Activated CD4-positive, alpha-beta T cell treated with anti-CD3 and anti-CD28 coated beads for 36 hours (primary cell): ENCODE measurements at regions not wholly inside any gene's neighbourhood (a gene's known extent, or its start where the extent isn't known, plus 50 kb on each side); places are given as distances from the start of the nearest gene placed in this dataset.
"Not testable (repeated sequence)": the region's sequence is repeated elsewhere in the genome, so short reads cannot be mapped to it uniquely, and the experiment has no call there.

Experiments used
- ATAC-seq: fragments of 200-7000 bp; cut with Tn5 transposase; one replicate; pipeline ENCODE4 v1.10.0; 2021; ENCODE audit warnings: mild to moderate bottlenecking, moderate library complexity
- CTCF ChIA-PET: fragments of 350-600 bp; sonication (Branson Sonifier 250); formaldehyde crosslinking; loops from one replicate; lab custom pipeline; 2021; ENCODE audit warnings: antibody characterized with exemption; lab: Charles Lee
- POLR2A ChIA-PET: fragments of 350-600 bp; sonication (Branson Sonifier 250); formaldehyde crosslinking; loops from one replicate; lab custom pipeline; 2021; ENCODE audit warnings: antibody characterized with exemption, inconsistent platforms; lab: Charles Lee
- DNase-seq: peaks from one replicate; pipeline ENCODE4 v3.0.0-alpha.2; 2020
- H3K27ac Mint-ChIP-seq: one replicate; pipeline ENCODE4 v1.8.0; 2021; ENCODE audit warnings: mixed read lengths
- H3K27me3 Mint-ChIP-seq: one replicate; pipeline ENCODE4 v1.8.0; 2021; ENCODE audit warnings: mixed read lengths
- H3K36me3 Mint-ChIP-seq: one replicate; pipeline ENCODE4 v1.8.0; 2021; ENCODE audit warnings: low read depth, mixed read lengths
- H3K4me1 Mint-ChIP-seq: one replicate; pipeline ENCODE4 v1.8.0; 2021; ENCODE audit warnings: mixed read lengths
- H3K4me3 Mint-ChIP-seq: one replicate; pipeline ENCODE4 v1.8.0; 2021; ENCODE audit warnings: mild to moderate bottlenecking, moderate library complexity, mixed read lengths
- H3K9me3 Mint-ChIP-seq: one replicate; pipeline ENCODE4 v1.8.0; 2021; ENCODE audit warnings: low read depth, mixed read lengths
- intact Hi-C, 2 experiments: fragments of 100-400 bp; cut with DNase I in 1 of 2; cut with micrococcal nuclease in 1 of 2; formaldehyde crosslinking; loops; one replicate each; pipeline versions ENCODE4 v1.14.2 to v1.15.1; 2022 to 2024; cut with DNase I, micrococcal nuclease

DNA sequence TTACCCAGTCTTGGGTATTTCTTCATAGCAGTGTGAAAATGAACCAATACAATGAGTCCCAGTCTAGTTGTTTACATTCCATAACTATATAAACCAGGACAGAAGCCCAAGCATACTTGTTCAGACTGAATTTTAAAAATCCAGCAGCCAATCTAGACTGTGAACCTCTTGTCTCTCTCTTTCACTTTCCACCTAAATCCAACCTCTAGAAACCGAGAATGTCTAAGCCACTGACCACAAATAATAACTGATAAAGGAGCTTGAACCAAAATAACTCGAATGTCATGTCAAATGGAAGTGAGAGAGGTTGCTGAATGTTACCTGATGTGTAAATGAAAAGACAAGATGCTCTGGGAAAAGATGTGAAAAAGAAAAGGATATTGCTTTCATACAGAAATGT lies 544.7 kb downstream of the NLGN4X start:
- H3K36me3 Mint-ChIP-seq = no peaks in the 10 kb centered on the region
- H3K4me3 Mint-ChIP-seq = no peak overlapping the region
- intact Hi-C loops = no loop called here
- no peak for DNase-seq
- H3K27ac Mint-ChIP-seq = no peak overlapping the region
- H3K9me3 Mint-ChIP-seq = no peaks in the 10 kb centered on the region
- no peaks in the 10 kb centered on the region for H3K27me3 Mint-ChIP-seq
- H3K4me1 Mint-ChIP-seq = no peaks in the 10 kb centered on the region
- POLR2A ChIA-PET = no interaction called here
- CTCF ChIA-PET = no interaction called here
- no peak for ATAC-seq

GRCh38 chrX:5681159-5681558 lies 547.5 kb downstream of the NLGN4X start:
- Mint-ChIP-seq H3K27ac (no peak overlapping the region), H3K4me3 (no peak overlapping the region), H3K9me3 (no peaks in the 10 kb centered on the region), H3K27me3 (no peaks in the 10 kb centered on the region), H3K36me3 (no peaks in the 10 kb centered on the region), H3K4me1 (no peaks in the 10 kb centered on the region)
- DNase-seq (no peak), ATAC-seq (no peak)
- POLR2A ChIA-PET = no interaction called here
- intact Hi-C loops = no loop called here
- CTCF ChIA-PET = no interaction called here

- DNase-seq (no peak), ATAC-seq (no peak)
- CTCF ChIA-PET = no interaction called here
- POLR2A ChIA-PET = no interaction called here
- no peaks in the 10 kb centered on the region for H3K27me3 Mint-ChIP-seq
- H3K27ac Mint-ChIP-seq = no peak overlapping the region
- no peaks in the 10 kb centered on the region for H3K4me1 Mint-ChIP-seq
- H3K4me3 Mint-ChIP-seq = no peak overlapping the region
- H3K36me3 Mint-ChIP-seq = no peaks in the 10 kb centered on the region
- intact Hi-C loops = no loop called here
- H3K9me3 Mint-ChIP-seq = no peaks in the 10 kb centered on the region
Measured at GRCh38 chrX:5674036-5674435, 554.6 kb downstream of the NLGN4X start.

- H3K27ac Mint-ChIP-seq = no peak overlapping the region
- H3K36me3 Mint-ChIP-seq = no peaks in the 10 kb centered on the region
- H3K9me3 Mint-ChIP-seq = no peaks in the 10 kb centered on the region
- DNase-seq = no peak
- no peaks in the 10 kb centered on the region for H3K27me3 Mint-ChIP-seq
- ChIA-PET POLR2A (no interaction called here), CTCF (no interaction called here)
- H3K4me3 Mint-ChIP-seq = no peak overlapping the region
- intact Hi-C loops = no loop called here
- ATAC-seq = no peak
- no peaks in the 10 kb centered on the region for H3K4me1 Mint-ChIP-seq
Measured at GRCh38 chrX:5672099-5672498, 556.6 kb downstream of the NLGN4X start.

DNA sequence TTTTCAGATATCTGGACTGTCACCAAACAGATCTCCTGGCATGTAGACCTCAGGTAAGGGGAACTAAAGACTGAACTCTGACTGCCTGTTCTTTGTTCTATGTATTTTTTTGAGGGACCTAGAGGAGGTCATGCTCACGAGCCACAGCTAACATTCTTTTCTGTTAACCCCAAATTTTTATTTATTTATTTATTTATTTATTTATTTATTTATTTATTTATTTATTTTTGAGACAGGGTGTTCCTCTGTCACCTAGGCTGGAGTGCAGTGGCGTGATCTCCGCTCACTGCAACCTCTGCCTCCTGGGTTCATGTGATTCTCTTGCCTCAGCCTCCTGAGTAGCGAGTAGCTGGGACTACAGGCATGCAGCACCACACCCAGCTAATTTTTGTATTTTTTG lies 562.0 kb downstream of the NLGN4X start:
- H3K27ac Mint-ChIP-seq, POLR2A ChIA-PET, ATAC-seq, intact Hi-C loops, CTCF ChIA-PET, H3K4me1 Mint-ChIP-seq, H3K36me3 Mint-ChIP-seq, H3K27me3 Mint-ChIP-seq, H3K4me3 Mint-ChIP-seq, DNase-seq, H3K9me3 Mint-ChIP-seq: not testable (repeated sequence)

DNA sequence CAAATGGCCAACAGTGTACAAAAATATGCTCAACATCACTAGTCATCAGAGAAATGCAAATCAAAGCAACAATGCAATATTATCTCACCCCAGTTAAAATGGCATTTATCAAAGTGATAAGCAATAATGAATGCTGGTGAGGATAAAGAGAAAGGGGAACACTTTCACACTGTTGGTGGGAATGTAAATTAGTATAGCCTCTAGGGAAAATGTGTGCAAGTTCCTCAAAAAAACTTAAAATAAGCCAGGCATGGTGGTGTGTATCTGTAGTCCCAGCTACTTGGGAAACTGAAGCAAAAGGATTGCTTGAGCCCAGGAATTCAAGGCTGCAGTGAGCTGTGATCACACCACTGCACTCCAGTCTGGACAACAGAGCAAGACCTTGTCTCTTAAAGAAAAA lies 572.1 kb downstream of the NLGN4X start:
- DNase-seq = no peak
- Mint-ChIP-seq H3K4me3 (no peak overlapping the region), H3K9me3 (peaks cover 3% of the 10 kb centered on the region), H3K27me3 (no peaks in the 10 kb centered on the region), H3K4me1 (no peaks in the 10 kb centered on the region), H3K36me3 (no peaks in the 10 kb centered on the region), H3K27ac (no peak overlapping the region)
- CTCF ChIA-PET = no interaction called here
- intact Hi-C loops = no loop called here
- POLR2A ChIA-PET = no interaction called here
- no peak for ATAC-seq

DNA sequence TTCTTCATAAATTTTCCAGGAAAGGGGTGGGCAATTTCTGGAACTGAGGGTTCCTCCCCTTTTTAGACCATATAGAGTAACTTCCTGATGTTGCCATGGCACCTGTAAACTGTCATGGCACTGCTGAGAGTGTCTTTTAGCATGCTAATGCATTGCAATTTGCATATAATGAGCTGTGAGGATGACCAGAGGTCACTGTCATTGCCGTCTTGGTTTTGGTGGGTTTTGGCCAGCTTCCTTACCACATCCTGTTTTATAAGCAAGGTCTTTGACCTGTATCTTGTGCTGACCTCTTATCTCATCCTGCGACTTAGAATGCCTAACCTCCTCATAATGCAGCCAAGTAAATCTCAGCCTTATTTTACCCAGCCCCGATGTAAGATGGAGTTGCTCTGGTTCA lies 577.8 kb downstream of the NLGN4X start:
- no peaks in the 10 kb centered on the region for H3K36me3 Mint-ChIP-seq
- ATAC-seq (no peak), DNase-seq (no peak)
- H3K27me3 Mint-ChIP-seq = no peaks in the 10 kb centered on the region
- H3K4me3 Mint-ChIP-seq = no peak overlapping the region
- ChIA-PET CTCF (no interaction called here), POLR2A (no interaction called here)
- intact Hi-C loops = no loop called here
- no peak overlapping the region for H3K27ac Mint-ChIP-seq
- peaks cover 4% of the 10 kb centered on the region for H3K9me3 Mint-ChIP-seq
- H3K4me1 Mint-ChIP-seq = no peaks in the 10 kb centered on the region

- POLR2A ChIA-PET = no interaction called here
- ATAC-seq = no peak
- no peak for DNase-seq
- CTCF ChIA-PET = no interaction called here
- intact Hi-C loops = no loop called here
- H3K27me3 Mint-ChIP-seq = no peaks in the 10 kb centered on the region
- H3K27ac Mint-ChIP-seq = no peak overlapping the region
- H3K36me3 Mint-ChIP-seq = no peaks in the 10 kb centered on the region
- no peak overlapping the region for H3K4me3 Mint-ChIP-seq
- peaks cover 4% of the 10 kb centered on the region for H3K9me3 Mint-ChIP-seq
- no peaks in the 10 kb centered on the region for H3K4me1 Mint-ChIP-seq
Measured at GRCh38 chrX:5648941-5649568, 579.6 kb downstream of the NLGN4X start.

GRCh38 chrX:5646818-5647217 lies 581.8 kb downstream of the NLGN4X start:
- no peak for ATAC-seq
- Mint-ChIP-seq H3K27ac (no peak overlapping the region), H3K9me3 (peaks cover 2% of the 10 kb centered on the region), H3K4me1 (no peaks in the 10 kb centered on the region), H3K36me3 (no peaks in the 10 kb centered on the region), H3K4me3 (no peak overlapping the region), H3K27me3 (no peaks in the 10 kb centered on the region)
- ChIA-PET CTCF (no interaction called here), POLR2A (no interaction called here)
- no peak for DNase-seq
- intact Hi-C loops = no loop called here

- CTCF ChIA-PET = interaction anchor here (0.6 kb wide), 1 partner anchor 1061 kb away, joined by 3 read pairs; no protein-coding TSS in a partner anchor
- no peak for DNase-seq
- intact Hi-C loops = no loop called here
Measured at GRCh38 chrX:5644776-5645175, 583.9 kb downstream of the NLGN4X start.

DNA sequence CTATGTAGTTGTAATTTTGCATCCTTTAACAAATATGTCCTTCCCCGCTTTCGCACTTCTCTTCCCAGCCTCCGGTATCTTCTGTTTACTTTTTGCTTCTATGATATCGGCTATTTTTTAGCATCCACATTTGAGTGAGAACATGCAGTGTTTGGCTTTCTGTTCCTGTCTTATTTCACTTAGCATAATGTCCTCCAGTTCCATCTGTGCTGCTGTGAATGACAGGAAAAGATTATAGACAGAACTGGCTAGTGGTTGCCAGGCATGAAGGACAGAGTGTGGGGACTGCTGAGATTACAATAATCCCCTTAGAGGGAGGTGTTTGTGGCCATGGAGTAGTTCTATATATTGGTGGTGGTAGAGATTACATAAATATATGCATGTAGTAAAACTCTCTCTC lies 588.6 kb downstream of the NLGN4X start:
- Mint-ChIP-seq H3K4me3 (no peak overlapping the region), H3K27me3 (no peaks in the 10 kb centered on the region), H3K9me3 (no peaks in the 10 kb centered on the region), H3K27ac (no peak overlapping the region), H3K4me1 (no peaks in the 10 kb centered on the region), H3K36me3 (no peaks in the 10 kb centered on the region)
- CTCF ChIA-PET = no interaction called here
- no peak for ATAC-seq
- DNase-seq = no peak
- POLR2A ChIA-PET = no interaction called here
- intact Hi-C loops = no loop called here

More at GRCh38 chrX:5644776-5645175, 583.9 kb downstream of the NLGN4X start:
- no peak for ATAC-seq
- POLR2A ChIA-PET = no interaction called here
- Mint-ChIP-seq H3K27me3 (no peaks in the 10 kb centered on the region), H3K4me3 (no peak overlapping the region), H3K27ac (no peak overlapping the region), H3K36me3 (no peaks in the 10 kb centered on the region), H3K4me1 (no peaks in the 10 kb centered on the region), H3K9me3 (peaks cover 2% of the 10 kb centered on the region)

DNA sequence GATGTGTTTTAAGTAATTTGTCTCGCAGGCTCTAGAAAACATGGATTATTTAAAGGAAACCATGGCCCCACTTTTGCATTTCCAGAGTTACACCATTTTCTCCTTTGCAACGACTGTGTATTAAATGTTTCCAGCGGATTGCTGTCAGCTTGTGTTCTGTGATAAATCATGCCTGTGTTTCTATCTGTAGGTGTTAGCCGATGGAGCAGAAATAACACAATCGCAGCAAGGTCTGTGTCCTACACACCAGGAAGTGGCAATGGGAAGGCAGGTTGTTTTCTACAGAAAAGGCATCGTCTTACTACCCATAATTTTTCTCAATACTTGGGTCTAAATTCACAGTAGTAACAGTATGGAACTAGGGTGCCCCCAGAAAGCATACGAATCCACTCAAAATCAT lies 590.1 kb downstream of the NLGN4X start:
- intact Hi-C loops = no loop called here
- no peaks in the 10 kb centered on the region for H3K4me1 Mint-ChIP-seq
- no peak for ATAC-seq
- DNase-seq = no peak
- no peaks in the 10 kb centered on the region for H3K36me3 Mint-ChIP-seq
- H3K4me3 Mint-ChIP-seq = no peak overlapping the region
- ChIA-PET POLR2A (no interaction called here), CTCF (no interaction called here)
- H3K27ac Mint-ChIP-seq = no peak overlapping the region
- no peaks in the 10 kb centered on the region for H3K9me3 Mint-ChIP-seq
- no peaks in the 10 kb centered on the region for H3K27me3 Mint-ChIP-seq

DNA sequence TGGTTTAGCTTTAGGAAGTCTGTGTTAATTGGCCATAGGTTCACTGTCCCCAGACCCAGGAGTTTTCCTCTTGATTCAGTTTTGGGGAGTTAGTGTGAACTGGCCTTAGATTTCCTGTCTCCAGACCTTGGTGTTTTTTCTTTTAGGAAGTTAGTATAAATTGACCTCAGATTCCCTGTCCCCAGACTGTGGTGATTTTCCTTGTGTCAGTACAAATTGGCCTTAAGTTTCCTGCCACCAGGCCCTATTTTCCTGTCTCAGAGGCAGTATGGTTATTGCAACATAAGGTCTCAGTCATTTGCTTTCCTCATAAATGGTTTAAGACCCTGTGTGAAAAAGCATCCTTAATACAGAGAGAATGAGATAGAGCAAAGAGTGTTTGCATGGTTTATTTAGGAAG lies 595.8 kb downstream of the NLGN4X start:
- Mint-ChIP-seq H3K27ac (no peak overlapping the region), H3K9me3 (no peaks in the 10 kb centered on the region), H3K4me1 (no peaks in the 10 kb centered on the region), H3K36me3 (no peaks in the 10 kb centered on the region), H3K27me3 (no peaks in the 10 kb centered on the region), H3K4me3 (no peak overlapping the region)
- CTCF ChIA-PET = no interaction called here
- POLR2A ChIA-PET = no interaction called here
- ATAC-seq (no peak), DNase-seq (no peak)
- intact Hi-C loops = no loop called here
